ENCODE measurements at regions not wholly inside any gene's neighbourhood (a gene's known extent, or its start where the extent isn't known, plus 50 kb on each side); places are given as distances from the start of the nearest gene placed in this dataset.

GRCh38 chr1:188937965-188938551 is 1539.6 kb downstream of the BRINP3 start:
- H3K36me3 Mint-ChIP-seq (ENCODE audit: low read depth): no peaks in the 10 kb centered on the region
- H3K4me3 Mint-ChIP-seq: no peak overlapping the region
- H3K4me1 Mint-ChIP-seq: no peaks in the 10 kb centered on the region
- ATAC-seq (ENCODE audit: low read depth) (no peak), DNase-seq (no peak)
- POLR2A ChIA-PET: no interaction called here
- H3K9me3 Mint-ChIP-seq: peaks cover 3% of the 10 kb centered on the region
- TF ChIP-seq CTCF (IDR thresholded peaks at IDR 0.05): no peak
- no peak overlapping the region for H3K27ac Mint-ChIP-seq
- CTCF ChIA-PET: no interaction called here
- intact Hi-C loops (cut with micrococcal nuclease): no loop called here
- no peaks in the 10 kb centered on the region for H3K27me3 Mint-ChIP-seq

GRCh38 chr1:188941986-188942385 is 1535.7 kb downstream of the BRINP3 start:
- Mint-ChIP-seq H3K36me3 (ENCODE audit: low read depth) (no peaks in the 10 kb centered on the region), H3K9me3 (peaks cover 3% of the 10 kb centered on the region), H3K4me3 (no peak overlapping the region), H3K4me1 (no peaks in the 10 kb centered on the region), H3K27ac (no peak overlapping the region), H3K27me3 (no peaks in the 10 kb centered on the region)
- no peak for TF ChIP-seq CTCF (IDR thresholded peaks at IDR 0.05)
- DNase-seq: no peak
- CTCF ChIA-PET: no interaction called here
- intact Hi-C loops (cut with micrococcal nuclease): no loop called here
- POLR2A ChIA-PET: no interaction called here
- ATAC-seq (ENCODE audit: low read depth): no peak

- no peak for DNase-seq
- Mint-ChIP-seq H3K27me3 (no peaks in the 10 kb centered on the region), H3K4me3 (no peak overlapping the region), H3K4me1 (no peaks in the 10 kb centered on the region), H3K9me3 (peaks cover 1% of the 10 kb centered on the region), H3K36me3 (ENCODE audit: low read depth) (no peaks in the 10 kb centered on the region), H3K27ac (no peak overlapping the region)
- ATAC-seq (ENCODE audit: low read depth): no peak
- POLR2A ChIA-PET: no interaction called here
- no peak for TF ChIP-seq CTCF (IDR thresholded peaks at IDR 0.05)
- CTCF ChIA-PET: no interaction called here
- intact Hi-C loops (cut with micrococcal nuclease): no loop called here
These were observed 1528.0 kb downstream of the BRINP3 start for GRCh38 chr1:188949701-188950100.

- H3K9me3 Mint-ChIP-seq: peaks cover 1% of the 10 kb centered on the region
- no peaks in the 10 kb centered on the region for H3K4me1 Mint-ChIP-seq
- DNase-seq (no peak), ATAC-seq (ENCODE audit: low read depth) (no peak)
- CTCF ChIA-PET: no interaction called here
- H3K27me3 Mint-ChIP-seq: no peaks in the 10 kb centered on the region
- H3K27ac Mint-ChIP-seq: no peak overlapping the region
- intact Hi-C loops (cut with micrococcal nuclease): no loop called here
- H3K36me3 Mint-ChIP-seq (ENCODE audit: low read depth): no peaks in the 10 kb centered on the region
- POLR2A ChIA-PET: no interaction called here
- TF ChIP-seq CTCF (IDR thresholded peaks at IDR 0.05): no peak
- H3K4me3 Mint-ChIP-seq: no peak overlapping the region
These were observed 1519.1 kb downstream of the BRINP3 start for GRCh38 chr1:188958461-188959115.

- CTCF ChIA-PET: no interaction called here
- intact Hi-C loops (cut with micrococcal nuclease): no loop called here
- Mint-ChIP-seq H3K27me3 (no peaks in the 10 kb centered on the region), H3K9me3 (peaks cover 14% of the 10 kb centered on the region), H3K36me3 (ENCODE audit: low read depth) (no peaks in the 10 kb centered on the region), H3K4me1 (no peaks in the 10 kb centered on the region), H3K27ac (no peak overlapping the region), H3K4me3 (no peak overlapping the region)
- no peak for TF ChIP-seq CTCF (IDR thresholded peaks at IDR 0.05)
- POLR2A ChIA-PET: no interaction called here
- DNase-seq: no peak
- no peak for ATAC-seq (ENCODE audit: low read depth)
These were observed 1490.8 kb downstream of the BRINP3 start for GRCh38 chr1:188986745-188987417.

All from activated B cell treated with CpG ODN at 0.5 μM for 24 hours (primary cell).